ENCODE measurements at regions not wholly inside any gene's neighbourhood (a gene's known extent, or its start where the extent isn't known, plus 50 kb on each side); places are given as distances from the start of the nearest gene placed in this dataset.

DNA sequence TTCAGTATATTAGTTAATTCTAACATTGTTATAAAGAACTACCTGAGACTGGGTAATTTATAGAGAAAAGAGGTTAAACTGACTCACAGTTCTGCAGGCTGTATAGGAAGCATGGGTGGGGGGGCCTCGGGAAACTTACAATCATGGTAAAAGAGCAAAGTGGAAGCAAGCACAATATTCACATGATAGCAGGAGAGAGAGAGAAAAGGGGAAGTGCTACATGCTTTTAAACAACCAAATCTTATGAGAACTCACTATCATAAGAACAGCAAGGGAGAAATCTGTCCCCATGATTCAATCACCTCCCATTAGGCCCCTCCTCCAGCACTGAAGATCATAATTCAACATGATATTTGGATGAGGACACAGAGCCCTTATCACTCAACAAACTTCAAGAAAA lies 324.9 kb downstream of the ZNF608 start:
- TF ChIP-seq SIN3A (IDR thresholded peaks at IDR 0.05; ENCODE audit: borderline replicate concordance, insufficient read depth, low read length), result no peak
- no peak for TF ChIP-seq POLR2AphosphoS5 (IDR thresholded peaks at IDR 0.05; ENCODE audit: low read depth, low read length)
